ENCODE measurements at regions not wholly inside any gene's neighbourhood (a gene's known extent, or its start where the extent isn't known, plus 50 kb on each side); places are given as distances from the start of the nearest gene placed in this dataset.

GRCh38 chr4:85420831-85421230 is 54.1 kb upstream of the ARHGAP24 start:
- DNase-seq, result peak; percentile 88
- Histone ChIP-seq H3K27me3 (no peaks in the 10 kb centered on the region), H3K36me3 (ENCODE audit: low read depth, missing control alignments) (no peaks in the 10 kb centered on the region), H3K4me1 (no peaks in the 10 kb centered on the region), H3K27ac (no peak overlapping the region), H3K4me3 (no peak overlapping the region), H3K9me3 (no peaks in the 10 kb centered on the region)
- WGBS, 2 donors, result 45 to 48% methylated on average over 6 of the region's 6 CpGs
- TF ChIP-seq, protein P1, sequence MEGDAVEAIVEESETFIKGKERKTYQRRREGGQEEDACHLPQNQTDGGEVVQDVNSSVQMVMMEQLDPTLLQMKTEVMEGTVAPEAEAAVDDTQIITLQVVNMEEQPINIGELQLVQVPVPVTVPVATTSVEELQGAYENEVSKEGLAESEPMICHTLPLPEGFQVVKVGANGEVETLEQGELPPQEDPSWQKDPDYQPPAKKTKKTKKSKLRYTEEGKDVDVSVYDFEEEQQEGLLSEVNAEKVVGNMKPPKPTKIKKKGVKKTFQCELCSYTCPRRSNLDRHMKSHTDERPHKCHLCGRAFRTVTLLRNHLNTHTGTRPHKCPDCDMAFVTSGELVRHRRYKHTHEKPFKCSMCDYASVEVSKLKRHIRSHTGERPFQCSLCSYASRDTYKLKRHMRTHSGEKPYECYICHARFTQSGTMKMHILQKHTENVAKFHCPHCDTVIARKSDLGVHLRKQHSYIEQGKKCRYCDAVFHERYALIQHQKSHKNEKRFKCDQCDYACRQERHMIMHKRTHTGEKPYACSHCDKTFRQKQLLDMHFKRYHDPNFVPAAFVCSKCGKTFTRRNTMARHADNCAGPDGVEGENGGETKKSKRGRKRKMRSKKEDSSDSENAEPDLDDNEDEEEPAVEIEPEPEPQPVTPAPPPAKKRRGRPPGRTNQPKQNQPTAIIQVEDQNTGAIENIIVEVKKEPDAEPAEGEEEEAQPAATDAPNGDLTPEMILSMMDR (IDR thresholded peaks at IDR 0.05), result no peak
- no peak for TF ChIP-seq POLR2A (IDR thresholded peaks at IDR 0.05)
- intact Hi-C loops (cut with DNase I; ENCODE audit: low total_unique reads), result no loop called here

GRCh38 chr4:85423431-85423830 is 51.5 kb upstream of the ARHGAP24 start:
- no peaks in the 10 kb centered on the region for H3K36me3 ChIP-seq (ENCODE audit: low read depth, missing control alignments)
- intact Hi-C loops (cut with DNase I; ENCODE audit: low total_unique reads), result no loop called here
- no peaks in the 10 kb centered on the region for H3K9me3 ChIP-seq
- 74 to 84% methylated on average over 2 of the region's 2 CpGs for WGBS, 2 donors
- H3K27me3 ChIP-seq, result no peaks in the 10 kb centered on the region
- DNase-seq, result no peak
- TF ChIP-seq, protein P1 (IDR thresholded peaks at IDR 0.05), result no peak
- no peaks in the 10 kb centered on the region for H3K4me1 ChIP-seq
- no peak overlapping the region for H3K27ac ChIP-seq
- H3K4me3 ChIP-seq, result no peak overlapping the region
